ENCODE measurements at regions not wholly inside any gene's neighbourhood (a gene's known extent, or its start where the extent isn't known, plus 50 kb on each side); places are given as distances from the start of the nearest gene placed in this dataset.
"Not testable (repeated sequence)": the region's sequence is repeated elsewhere in the genome, so short reads cannot be mapped to it uniquely, and the experiment has no call there.

- no peak for DNase-seq
- intact Hi-C loops (cut with DNase I; ENCODE audit: low total_unique reads) (no loop called here), in situ Hi-C loops (cut with MboI; ENCODE audit: low pct_ligation_motif_present in 1 of 4, low pct_unique_long_range_greater_than_20kb in 1 of 4, low sequenced_read_pairs in 3 of 4) (no loop called here)
- peaks cover 49 to 81% of the 10 kb centered on the region in 2 donors for H3K9me3 ChIP-seq
- no peak overlapping the region for H3K4me3 ChIP-seq
- no peaks in the 10 kb centered on the region for H3K36me3 ChIP-seq
- H3K27ac ChIP-seq, result no peak overlapping the region
- no peaks in the 10 kb centered on the region for H3K4me1 ChIP-seq
- H3K27me3 ChIP-seq, result no peaks in the 10 kb centered on the region
- no peak for TF ChIP-seq EP300 (IDR thresholded peaks at IDR 0.05; ENCODE audit: low read depth)
- no peak for TF ChIP-seq POLR2AphosphoS5 (IDR thresholded peaks at IDR 0.05)
- no peak for TF ChIP-seq CTCF (IDR thresholded peaks at IDR 0.05)
- no peak for TF ChIP-seq POLR2A (IDR thresholded peaks at IDR 0.05)
- WGBS, 2 donors (ENCODE audit: low coverage in 1 of 2), result 77 to 83% methylated on average over 7 of the region's 7 CpGs
Observed at GRCh38 chr10:130282492-130283218, 146.5 kb downstream of the GLRX3 start.

- WGBS, 2 donors (ENCODE audit: low coverage in 1 of 2), result 74 to 91% methylated on average over 2 to 4 of the region's 4 CpGs
- H3K4me1 ChIP-seq, result no peaks in the 10 kb centered on the region
- no peak overlapping the region for H3K4me3 ChIP-seq
- peaks cover 49 to 78% of the 10 kb centered on the region in 2 donors for H3K9me3 ChIP-seq
- H3K27me3 ChIP-seq, result no peaks in the 10 kb centered on the region
- DNase-seq, result no peak
- TF ChIP-seq POLR2A (IDR thresholded peaks at IDR 0.05) (no peak), EP300 (IDR thresholded peaks at IDR 0.05; ENCODE audit: low read depth) (no peak), POLR2AphosphoS5 (IDR thresholded peaks at IDR 0.05) (no peak), CTCF (IDR thresholded peaks at IDR 0.05) (no peak)
- H3K36me3 ChIP-seq, result no peaks in the 10 kb centered on the region
- no peak overlapping the region for H3K27ac ChIP-seq
- in situ Hi-C loops (cut with MboI; ENCODE audit: low pct_ligation_motif_present in 1 of 4, low pct_unique_long_range_greater_than_20kb in 1 of 4, low sequenced_read_pairs in 3 of 4) (no loop called here), intact Hi-C loops (cut with DNase I; ENCODE audit: low total_unique reads) (no loop called here)
Observed at GRCh38 chr10:130283219-130283545, 147.0 kb downstream of the GLRX3 start.

- H3K36me3 ChIP-seq; H3K4me3 ChIP-seq; H3K4me1 ChIP-seq; intact Hi-C loops (cut with DNase I; ENCODE audit: low total_unique reads); in situ Hi-C loops (cut with MboI; ENCODE audit: low pct_ligation_motif_present in 1 of 4, low pct_unique_long_range_greater_than_20kb in 1 of 4, low sequenced_read_pairs in 3 of 4); DNase-seq; H3K27ac ChIP-seq; H3K27me3 ChIP-seq: not testable (repeated sequence)
- 86 to 96% methylated on average over 3 of the region's 3 CpGs for WGBS, 2 donors (ENCODE audit: low coverage in 1 of 2)
- H3K9me3 ChIP-seq, result peaks cover 12 to 18% of the 10 kb centered on the region in 2 donors
Observed at GRCh38 chr10:130295761-130296160, 159.6 kb downstream of the GLRX3 start.

- H3K27me3 ChIP-seq, result no peaks in the 10 kb centered on the region
- TF ChIP-seq POLR2AphosphoS5 (IDR thresholded peaks at IDR 0.05) (no peak), CTCF (IDR thresholded peaks at IDR 0.05) (no peak), POLR2A (IDR thresholded peaks at IDR 0.05) (no peak), EP300 (IDR thresholded peaks at IDR 0.05; ENCODE audit: low read depth) (no peak)
- DNase-seq, result no peak
- no peaks in the 10 kb centered on the region for H3K4me1 ChIP-seq
- peaks cover 18 to 25% of the 10 kb centered on the region in 2 donors for H3K9me3 ChIP-seq
- WGBS, 2 donors (ENCODE audit: low coverage in 1 of 2), result 84% methylated on average over 12 of the region's 23 CpGs; no CpG with 5 or more reads in 1 of the 2 donors
- intact Hi-C loops (cut with DNase I; ENCODE audit: low total_unique reads), result no loop called here
- H3K36me3 ChIP-seq, result no peaks in the 10 kb centered on the region
- peak overlapping the region in 3 of 4 donors; percentile 17 to 88 (median 82) for H3K27ac ChIP-seq
- in situ Hi-C loops (cut with MboI; ENCODE audit: low pct_ligation_motif_present in 1 of 4, low pct_unique_long_range_greater_than_20kb in 1 of 4, low sequenced_read_pairs in 3 of 4), result loop anchor here in 1 of 4 donors (25.0 kb wide), 1 partner anchor 88 kb away; no protein-coding TSS in a partner anchor
- H3K4me3 ChIP-seq, result peak overlapping the region in 2 of 4 donors; percentile 47 to 49
Observed at GRCh38 chr10:130300608-130301020, 164.4 kb downstream of the GLRX3 start.
